Esophagus muscularis mucosa (tissue), 4 donors: ENCODE measurements at regions not wholly inside any gene's neighbourhood (a gene's known extent, or its start where the extent isn't known, plus 50 kb on each side); places are given as distances from the start of the nearest gene placed in this dataset.
"Not testable (repeated sequence)": the region's sequence is repeated elsewhere in the genome, so short reads cannot be mapped to it uniquely, and the experiment has no call there.

Experiments
- DNase-seq: peaks from one replicate; pipeline ENCODE4 v3.0.0-alpha.2; 2017; ENCODE audit errors: extremely low spot score
- H3K27ac ChIP-seq, 4 donors: fragments of 200-600 bp; sonication (generic); replicated peaks in 1 of 4; 1 replicate in 3 of 4; 2 replicates in 1 of 4; pipeline ENCODE4 v1.5.1; 2016 to 2019; ENCODE audit warnings: mild to moderate bottlenecking in 1 of 4
- H3K27me3 ChIP-seq, 4 donors: fragments of 200-600 bp; sonication (generic); one replicate each; pipeline versions ENCODE4 v1.5.1 to v1.6.0; 2016 to 2019
- H3K36me3 ChIP-seq, 4 donors: fragments of 200-600 bp; sonication (generic); one replicate each; pipeline ENCODE4 v1.5.1; 2016 to 2019
- H3K4me1 ChIP-seq, 4 donors: fragments of 200-600 bp; sonication (generic); one replicate each; pipeline ENCODE4 v1.5.1; 2016 to 2019
- H3K4me3 ChIP-seq, 4 donors: fragments of 200-600 bp; sonication (generic); 1 replicate in 2 of 4; 2 replicates in 2 of 4; pipeline ENCODE4 v1.5.1; 2016 to 2019; ENCODE audit warnings: mild to moderate bottlenecking in 4 of 4, moderate library complexity in 1 of 4
- H3K9me3 ChIP-seq, 4 donors: fragments of 200-600 bp; sonication (generic); 1 replicate in 3 of 4; 2 replicates in 1 of 4; pipeline ENCODE4 v1.5.1; 2016 to 2019
- CTCF ChIP-seq, 3 experiments: fragments of 200-600 bp in 2 of 3; fragments of 450-650 bp in 1 of 3; sonication (generic) in 2 of 3; IDR thresholded peaks; one replicate each; pipeline ENCODE4 v1.5.1; 2017 to 2019; ENCODE audit warnings: antibody characterized with exemption in 3 of 3, mild to moderate bottlenecking in 2 of 3, moderate library complexity in 1 of 3
- EP300 ChIP-seq: sonication (generic); formaldehyde crosslinking; IDR thresholded peaks from one replicate; pipeline ENCODE4 v1.6.1; 2017; ENCODE audit warnings: antibody characterized with exemption
- POLR2A ChIP-seq: fragments of 450-650 bp; IDR thresholded peaks from one replicate; pipeline ENCODE4 v1.6.1; 2017; ENCODE audit warnings: antibody characterized with exemption, moderate library complexity, mild to moderate bottlenecking, low read depth
- POLR2AphosphoS5 ChIP-seq, 2 donors: sonication (generic); formaldehyde crosslinking; IDR thresholded peaks; one replicate each; pipeline ENCODE4 v1.6.1; 2017; ENCODE audit warnings: antibody characterized with exemption in 2 of 2
- WGBS: methylation state at CpG from one replicate; pipeline ENCODE4 v1.1.5; 2018; 5-methylcytosine and 5-hydroxymethylcytosine counted together
- intact Hi-C: fragments of 100-400 bp; cut with DNase I; formaldehyde crosslinking; loops from one replicate; pipeline ENCODE4 v1.15.1; 2023

GRCh38 chrX:109920325-109920724 lies 82.6 kb upstream of the TMEM164 start:
- no peaks in the 10 kb centered on the region for H3K4me1 ChIP-seq
- intact Hi-C loops: no loop called here
- H3K36me3 ChIP-seq: no peaks in the 10 kb centered on the region
- no peaks in the 10 kb centered on the region for H3K27me3 ChIP-seq
- TF ChIP-seq EP300: no peak
- no peak for TF ChIP-seq CTCF (IDR thresholded peaks at IDR 0.05)
- TF ChIP-seq POLR2A: no peak
- TF ChIP-seq POLR2AphosphoS5 (IDR thresholded peaks at IDR 0.05): no peak
- H3K4me3 ChIP-seq: no peak overlapping the region
- no peaks in the 10 kb centered on the region for H3K9me3 ChIP-seq
- 67% methylated on average over 4 of the region's 4 CpGs for WGBS
- DNase-seq: no peak
- no peak overlapping the region for H3K27ac ChIP-seq

- H3K36me3 ChIP-seq: no peaks in the 10 kb centered on the region
- H3K4me3 ChIP-seq: no peak overlapping the region
- WGBS: 69% methylated on average over 2 of the region's 2 CpGs
- no peak for TF ChIP-seq POLR2A
- no peak for TF ChIP-seq EP300
- no peak for TF ChIP-seq CTCF (IDR thresholded peaks at IDR 0.05)
- no peak for TF ChIP-seq POLR2AphosphoS5 (IDR thresholded peaks at IDR 0.05)
- DNase-seq: no peak
- H3K27me3 ChIP-seq: no peaks in the 10 kb centered on the region
- intact Hi-C loops: no loop called here
- no peak overlapping the region for H3K27ac ChIP-seq
- H3K4me1 ChIP-seq: no peaks in the 10 kb centered on the region
- no peaks in the 10 kb centered on the region for H3K9me3 ChIP-seq
Observed at GRCh38 chrX:109920868-109921267, 82.0 kb upstream of the TMEM164 start.

GRCh38 chrX:109922190-109922589 lies 80.7 kb upstream of the TMEM164 start:
- intact Hi-C loops: no loop called here

GRCh38 chrX:109925003-109925402 lies 77.9 kb upstream of the TMEM164 start:
- H3K27ac ChIP-seq, H3K9me3 ChIP-seq, H3K36me3 ChIP-seq, H3K4me3 ChIP-seq, H3K27me3 ChIP-seq, DNase-seq, H3K4me1 ChIP-seq, intact Hi-C loops: not testable (repeated sequence)
- 76% methylated on average over 3 of the region's 3 CpGs for WGBS

More at GRCh38 chrX:109922190-109922589, 80.7 kb upstream of the TMEM164 start:
- H3K9me3 ChIP-seq: no peaks in the 10 kb centered on the region
- no peak for DNase-seq
- H3K4me1 ChIP-seq: no peaks in the 10 kb centered on the region
- no peaks in the 10 kb centered on the region for H3K27me3 ChIP-seq
- TF ChIP-seq EP300 (no peak), CTCF (IDR thresholded peaks at IDR 0.05) (no peak), POLR2A (no peak), POLR2AphosphoS5 (IDR thresholded peaks at IDR 0.05) (no peak)
- H3K36me3 ChIP-seq: no peaks in the 10 kb centered on the region
- 75% methylated on average over 2 of the region's 2 CpGs for WGBS
- no peak overlapping the region for H3K27ac ChIP-seq
- H3K4me3 ChIP-seq: no peak overlapping the region

GRCh38 chrX:109925656-109926055 lies 77.3 kb upstream of the TMEM164 start:
- Histone ChIP-seq H3K27me3 (no peaks in the 10 kb centered on the region), H3K27ac (no peak overlapping the region), H3K4me3 (no peak overlapping the region), H3K9me3 (no peaks in the 10 kb centered on the region), H3K36me3 (no peaks in the 10 kb centered on the region), H3K4me1 (no peaks in the 10 kb centered on the region)
- intact Hi-C loops: no loop called here
- DNase-seq: no peak
- no peak for TF ChIP-seq POLR2AphosphoS5 (IDR thresholded peaks at IDR 0.05)
- TF ChIP-seq POLR2A: no peak
- no peak for TF ChIP-seq CTCF (IDR thresholded peaks at IDR 0.05)
- TF ChIP-seq EP300: no peak
